Thyroid gland (tissue), 4 donors: ENCODE measurements at regions not wholly inside any gene's neighbourhood (a gene's known extent, or its start where the extent isn't known, plus 50 kb on each side); places are given as distances from the start of the nearest gene placed in this dataset.

ENCODE experiments used
- CTCF ChIP-seq, 6 experiments: fragments of 200-600 bp in 3 of 6; fragments of 450-650 bp in 3 of 6; sonication (generic) in 3 of 6; IDR thresholded peaks; one replicate each; pipeline ENCODE4 v1.5.1; 2016 to 2019; ENCODE audit warnings: antibody characterized with exemption in 6 of 6, mild to moderate bottlenecking in 2 of 6, inconsistent platforms in 1 of 6, moderate library complexity in 1 of 6
- POLR2A ChIP-seq, 2 donors: fragments of 450-650 bp; IDR thresholded peaks; one replicate each; pipeline ENCODE4 v1.6.1; 2017; ENCODE audit warnings: antibody characterized with exemption in 2 of 2, mild to moderate bottlenecking in 2 of 2, moderate library complexity in 1 of 2

- TF ChIP-seq CTCF (IDR thresholded peaks at IDR 0.05) (no peak), POLR2A (IDR thresholded peaks at IDR 0.05) (no peak)
These were observed 550.0 kb upstream of the SALL1 start for GRCh38 chr16:51701025-51701424.
